GM13977 (cell line): ENCODE measurements at regions not wholly inside any gene's neighbourhood (a gene's known extent, or its start where the extent isn't known, plus 50 kb on each side); places are given as distances from the start of the nearest gene placed in this dataset.

ENCODE experiments used
- DNase-seq: peaks from one replicate; pipeline ENCODE4 v3.0.0; 2012; ENCODE audit warnings: low spot score
- CTCF ChIP-seq: IDR thresholded peaks from 2 replicates; pipeline ENCODE4 v1.5.1; 2012; ENCODE audit warnings: mild to moderate bottlenecking, control low read depth; ENCODE audit not compliant: insufficient read depth; ENCODE audit errors: extremely low read depth, missing control alignments
- in situ Hi-C: fragments of 300-500 bp; cut with MboI; formaldehyde crosslinking; loops from one replicate; pipeline ENCODE4 v1.12.0; 2022; ENCODE audit warnings: low sequenced_read_pairs, low pct_unique_long_range_greater_than_20kb, mixed read lengths, inconsistent platforms; ENCODE audit not compliant: unreplicated experiment

DNA sequence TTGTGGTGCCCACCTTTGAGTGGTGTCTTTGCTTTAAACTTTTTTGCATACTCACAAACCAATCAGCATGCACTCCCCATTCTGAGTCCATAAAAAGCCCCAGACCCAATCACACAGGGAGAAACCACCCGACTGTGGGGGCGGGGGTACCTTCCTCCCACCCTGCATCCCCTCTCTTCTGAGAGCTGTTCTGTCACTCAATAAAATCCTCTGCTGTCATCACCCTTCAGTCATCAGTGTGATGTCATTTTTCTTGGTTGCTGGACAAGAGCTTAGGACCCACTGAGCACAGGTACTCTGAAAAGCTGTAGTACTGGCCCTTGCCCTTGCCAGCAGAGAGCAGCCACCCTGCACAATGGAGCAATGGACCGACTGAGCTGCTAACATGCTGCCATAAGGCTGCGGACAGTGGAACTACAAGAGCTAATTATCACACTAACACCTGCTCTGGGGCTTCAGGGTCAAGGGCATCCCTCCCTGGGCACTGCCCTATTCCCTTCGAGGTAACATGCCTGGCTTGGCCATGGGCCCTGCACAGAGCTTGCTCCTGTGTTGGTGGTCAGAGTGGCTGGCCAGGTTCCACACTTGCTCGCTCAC is 62.9 kb upstream of the PGRMC2 start:
- in situ Hi-C loops, result no loop called here
- no peak for TF ChIP-seq CTCF
- no peak for DNase-seq

DNA sequence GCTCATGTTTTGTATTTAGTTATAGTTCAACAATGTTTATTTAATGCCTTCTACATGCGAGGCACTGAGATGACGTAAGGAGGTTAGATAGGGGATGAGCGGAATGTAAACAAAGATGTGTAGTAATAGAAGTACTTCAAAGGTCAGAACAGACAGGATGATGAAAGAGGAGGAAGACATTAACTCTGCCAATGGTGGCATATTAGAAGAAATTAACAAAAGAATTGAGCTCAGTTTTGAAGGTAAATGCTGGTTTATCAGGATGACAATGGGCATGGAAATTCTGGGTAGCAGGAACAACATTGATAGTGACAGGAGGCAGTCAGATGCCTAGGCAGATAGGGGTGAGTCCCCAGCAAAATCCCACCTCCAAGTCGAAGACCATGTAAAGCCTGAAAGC is 62.3 kb upstream of the PGRMC2 start:
- TF ChIP-seq CTCF, result no peak
- DNase-seq, result no peak
- in situ Hi-C loops, result no loop called here

GRCh38 chr4:128347930-128348660 is 60.5 kb upstream of the PGRMC2 start:
- no peak for TF ChIP-seq CTCF
- DNase-seq, result no peak
- in situ Hi-C loops, result no loop called here

GRCh38 chr4:128347175-128347868 is 59.7 kb upstream of the PGRMC2 start:
- DNase-seq, result no peak
- in situ Hi-C loops, result no loop called here
- no peak for TF ChIP-seq CTCF

GRCh38 chr4:128346054-128346716 is 58.6 kb upstream of the PGRMC2 start:
- no peak for TF ChIP-seq CTCF
- DNase-seq, result no peak
- in situ Hi-C loops, result no loop called here

DNA sequence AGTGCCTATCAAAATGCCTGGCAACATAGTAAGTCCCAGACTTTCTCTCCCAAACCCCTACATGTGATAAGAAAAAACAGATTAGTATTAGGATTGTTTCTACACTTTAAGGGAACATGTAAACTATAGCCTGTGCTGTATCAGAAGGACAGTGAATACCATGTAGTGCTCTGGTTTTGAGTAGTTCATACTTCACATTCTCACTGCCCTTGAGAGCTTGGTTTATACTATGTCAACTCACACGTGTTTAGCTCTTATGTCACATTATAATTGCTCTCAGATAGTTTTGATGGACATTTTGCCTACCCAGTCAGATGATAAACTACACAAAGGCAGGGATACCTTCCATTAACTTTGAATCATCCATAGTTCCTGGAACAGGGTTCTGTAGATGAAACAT is 58.0 kb upstream of the PGRMC2 start:
- in situ Hi-C loops, result no loop called here
- DNase-seq, result no peak
- no peak for TF ChIP-seq CTCF
